Pons (tissue), 1 donor: ENCODE measurements at regions not wholly inside any gene's neighbourhood (a gene's known extent, or its start where the extent isn't known, plus 50 kb on each side); places are given as distances from the start of the nearest gene placed in this dataset.

Experiments used
- DNase-seq: peaks from one replicate; pipeline ENCODE4 v3.0.0-alpha.2; 2016; ENCODE audit warnings: low spot score

GRCh38 chr13:106173346-106173745 lies 362.1 kb downstream of the EFNB2 start:
- DNase-seq, result no peak

GRCh38 chr13:106172176-106172905 lies 363.1 kb downstream of the EFNB2 start:
- DNase-seq, result no peak

GRCh38 chr13:106163426-106163825 lies 372.0 kb downstream of the EFNB2 start:
- DNase-seq, result no peak

- DNase-seq, result no peak
Observed at GRCh38 chr13:106161146-106161545, 374.3 kb downstream of the EFNB2 start.

GRCh38 chr13:106159295-106160195 lies 375.9 kb downstream of the EFNB2 start:
- DNase-seq, result no peak

GRCh38 chr13:106156468-106156867 lies 379.0 kb downstream of the EFNB2 start:
- DNase-seq, result no peak

- DNase-seq, result no peak
Observed at GRCh38 chr13:106155411-106155810, 380.1 kb downstream of the EFNB2 start.

- DNase-seq, result no peak
Observed at GRCh38 chr13:106153876-106154275, 381.6 kb downstream of the EFNB2 start.

GRCh38 chr13:106153041-106153440 lies 382.4 kb downstream of the EFNB2 start:
- no peak for DNase-seq

GRCh38 chr13:106152047-106152446 lies 383.4 kb downstream of the EFNB2 start:
- DNase-seq, result no peak

GRCh38 chr13:106151056-106151699 lies 384.3 kb downstream of the EFNB2 start:
- DNase-seq, result no peak

- no peak for DNase-seq
Observed at GRCh38 chr13:106145997-106146864, 389.2 kb downstream of the EFNB2 start.

- DNase-seq, result no peak
Observed at GRCh38 chr13:106145070-106145469, 390.4 kb downstream of the EFNB2 start.

- DNase-seq, result no peak
Observed at GRCh38 chr13:106143930-106144709, 391.3 kb downstream of the EFNB2 start.

- DNase-seq, result no peak
Observed at GRCh38 chr13:106143392-106143791, 392.1 kb downstream of the EFNB2 start.

GRCh38 chr13:106140476-106140875 lies 395.0 kb downstream of the EFNB2 start:
- no peak for DNase-seq

GRCh38 chr13:106139942-106140341 lies 395.5 kb downstream of the EFNB2 start:
- DNase-seq, result no peak

- no peak for DNase-seq
Observed at GRCh38 chr13:106139377-106139776, 396.1 kb downstream of the EFNB2 start.

GRCh38 chr13:106138620-106139019 lies 396.8 kb downstream of the EFNB2 start:
- DNase-seq, result no peak

GRCh38 chr13:106133025-106133424 lies 402.4 kb downstream of the EFNB2 start:
- DNase-seq, result no peak

GRCh38 chr13:106132216-106132615 lies 403.2 kb downstream of the EFNB2 start:
- no peak for DNase-seq
